Neural progenitor cell (in vitro differentiated cells): ENCODE measurements at regions not wholly inside any gene's neighbourhood (a gene's known extent, or its start where the extent isn't known, plus 50 kb on each side); places are given as distances from the start of the nearest gene placed in this dataset.

Experiments
- DNase-seq: peaks from one replicate; pipeline ENCODE4 v3.0.0-alpha.2; 2016; ENCODE audit warnings: low spot score
- H2AFZ ChIP-seq: fragments of 200-600 bp; sonication (generic); replicated peaks from 2 replicates; pipeline ENCODE4 v1.6.1; 2016; ENCODE audit warnings: antibody characterized with exemption
- H3F3A ChIP-seq: fragments of 200-600 bp; sonication (generic); 2 replicates; pipeline ENCODE4 v1.6.1; 2016; ENCODE audit warnings: antibody characterized with exemption, low read depth
- H3K27ac ChIP-seq: fragments of 200-600 bp; sonication (generic); 2 replicates; pipeline ENCODE4 v1.5.1; 2016; ENCODE audit warnings: mild to moderate bottlenecking
- H3K27me3 ChIP-seq: fragments of 200-600 bp; sonication (generic); 2 replicates; pipeline ENCODE4 v1.6.1; 2016; ENCODE audit warnings: mild to moderate bottlenecking, moderate library complexity
- H3K36me3 ChIP-seq: fragments of 200-600 bp; sonication (generic); 2 replicates; pipeline ENCODE4 v1.5.1; 2016
- H3K4me1 ChIP-seq: fragments of 200-600 bp; sonication (generic); 2 replicates; pipeline ENCODE4 v1.6.1; 2016; ENCODE audit warnings: mixed run types
- H3K4me2 ChIP-seq: fragments of 200-600 bp; sonication (generic); 2 replicates; pipeline ENCODE4 v1.6.1; 2016
- H3K4me3 ChIP-seq: fragments of 200-600 bp; sonication (generic); 2 replicates; pipeline ENCODE4 v1.5.1; 2016
- H3K79me2 ChIP-seq: fragments of 200-600 bp; sonication (generic); 2 replicates; pipeline ENCODE4 v1.6.1; 2016; ENCODE audit warnings: low read depth
- H3K9ac ChIP-seq: fragments of 200-600 bp; sonication (generic); 2 replicates; pipeline ENCODE4 v1.6.1; 2016
- H3K9me3 ChIP-seq: fragments of 200-600 bp; sonication (generic); 2 replicates; pipeline ENCODE4 v1.5.1; 2016; ENCODE audit warnings: low read depth
- H4K20me1 ChIP-seq: fragments of 200-600 bp; sonication (generic); 2 replicates; pipeline ENCODE4 v1.6.1; 2016; ENCODE audit warnings: low read depth
- H3K27ac Mint-ChIP-seq: 3 replicates; pipeline ENCODE4 v1.8.0; 2021; ENCODE audit warnings: mixed read lengths
- H3K27me3 Mint-ChIP-seq: 2 replicates; pipeline ENCODE4 v1.8.0; 2022; ENCODE audit warnings: low read depth, mild to moderate bottlenecking, inconsistent platforms, moderate library complexity, mixed read lengths; ENCODE audit not compliant: insufficient read depth
- H3K36me3 Mint-ChIP-seq: 3 replicates; pipeline ENCODE4 v1.8.0; 2021; ENCODE audit warnings: mixed read lengths
- H3K4me1 Mint-ChIP-seq: 3 replicates; pipeline ENCODE4 v1.8.0; 2021; ENCODE audit warnings: mixed read lengths
- H3K4me3 Mint-ChIP-seq: 3 replicates; pipeline ENCODE4 v1.8.0; 2021; ENCODE audit warnings: mild to moderate bottlenecking, moderate library complexity, mixed read lengths
- H3K9me3 Mint-ChIP-seq: 3 replicates; pipeline ENCODE4 v1.8.0; 2020; ENCODE audit warnings: mixed read lengths
- EZH2 ChIP-seq: fragments of 200-600 bp; sonication (generic); IDR thresholded peaks from 2 replicates; pipeline ENCODE4 v1.6.1; 2017; ENCODE audit warnings: antibody characterized with exemption, mild to moderate bottlenecking, moderate library complexity
- EZH2phosphoT487 ChIP-seq: fragments of 200-600 bp; sonication (generic); IDR thresholded peaks from 2 replicates; pipeline ENCODE4 v1.6.1; 2017; ENCODE audit warnings: antibody characterized with exemption
- TF ChIP-seq, protein P1 (sequence below): fragments of 200-600 bp; sonication (generic); IDR thresholded peaks from 2 replicates; pipeline ENCODE4 v1.5.1; 2017; ENCODE audit warnings: antibody characterized with exemption, mild to moderate bottlenecking

DNA sequence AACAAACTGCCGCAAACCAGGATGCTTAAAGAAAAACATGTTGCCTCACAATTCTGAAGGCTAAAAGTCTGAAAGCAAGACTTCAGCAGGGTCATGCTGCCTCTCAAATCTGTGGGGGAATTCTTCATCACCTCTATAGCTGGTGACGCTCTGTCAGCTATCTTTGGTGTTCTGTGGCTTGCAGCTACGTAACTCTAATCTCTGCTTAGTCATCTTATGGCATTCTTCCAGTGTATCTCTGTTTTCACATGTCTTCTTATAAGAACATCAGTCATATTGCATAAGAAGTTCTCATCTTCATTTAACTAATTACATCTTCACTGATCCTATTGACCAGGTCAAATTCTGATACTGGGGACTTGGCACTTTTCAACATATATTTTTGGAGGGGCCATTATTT is 243.0 kb downstream of the CDH10 start:
- Mint-ChIP-seq H3K4me3 (no peak overlapping the region), H3K27ac (no peak overlapping the region), H3K27me3 (peaks cover 6% of the 10 kb centered on the region), H3K9me3 (peaks cover 20% of the 10 kb centered on the region), H3K4me1 (peaks cover 16% of the 10 kb centered on the region), H3K36me3 (peaks cover 3% of the 10 kb centered on the region)
- H3K9ac ChIP-seq: no peak overlapping the region
- H3K36me3 ChIP-seq: no peaks in the 10 kb centered on the region
- no peak overlapping the region for H3K27ac ChIP-seq
- H3F3A ChIP-seq: no peaks in the 10 kb centered on the region
- H3K27me3 ChIP-seq: no peaks in the 10 kb centered on the region
- TF ChIP-seq EZH2phosphoT487 (no peak), EZH2 (no peak)
- TF ChIP-seq, protein P1, sequence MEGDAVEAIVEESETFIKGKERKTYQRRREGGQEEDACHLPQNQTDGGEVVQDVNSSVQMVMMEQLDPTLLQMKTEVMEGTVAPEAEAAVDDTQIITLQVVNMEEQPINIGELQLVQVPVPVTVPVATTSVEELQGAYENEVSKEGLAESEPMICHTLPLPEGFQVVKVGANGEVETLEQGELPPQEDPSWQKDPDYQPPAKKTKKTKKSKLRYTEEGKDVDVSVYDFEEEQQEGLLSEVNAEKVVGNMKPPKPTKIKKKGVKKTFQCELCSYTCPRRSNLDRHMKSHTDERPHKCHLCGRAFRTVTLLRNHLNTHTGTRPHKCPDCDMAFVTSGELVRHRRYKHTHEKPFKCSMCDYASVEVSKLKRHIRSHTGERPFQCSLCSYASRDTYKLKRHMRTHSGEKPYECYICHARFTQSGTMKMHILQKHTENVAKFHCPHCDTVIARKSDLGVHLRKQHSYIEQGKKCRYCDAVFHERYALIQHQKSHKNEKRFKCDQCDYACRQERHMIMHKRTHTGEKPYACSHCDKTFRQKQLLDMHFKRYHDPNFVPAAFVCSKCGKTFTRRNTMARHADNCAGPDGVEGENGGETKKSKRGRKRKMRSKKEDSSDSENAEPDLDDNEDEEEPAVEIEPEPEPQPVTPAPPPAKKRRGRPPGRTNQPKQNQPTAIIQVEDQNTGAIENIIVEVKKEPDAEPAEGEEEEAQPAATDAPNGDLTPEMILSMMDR: no peak
- no peaks in the 10 kb centered on the region for H3K4me1 ChIP-seq
- peaks cover 5% of the 10 kb centered on the region for H3K9me3 ChIP-seq
- H2AFZ ChIP-seq: no peak overlapping the region
- no peak overlapping the region for H3K4me3 ChIP-seq
- no peaks in the 10 kb centered on the region for H4K20me1 ChIP-seq
- no peaks in the 10 kb centered on the region for H3K79me2 ChIP-seq
- no peak overlapping the region for H3K4me2 ChIP-seq
- DNase-seq: no peak

DNA sequence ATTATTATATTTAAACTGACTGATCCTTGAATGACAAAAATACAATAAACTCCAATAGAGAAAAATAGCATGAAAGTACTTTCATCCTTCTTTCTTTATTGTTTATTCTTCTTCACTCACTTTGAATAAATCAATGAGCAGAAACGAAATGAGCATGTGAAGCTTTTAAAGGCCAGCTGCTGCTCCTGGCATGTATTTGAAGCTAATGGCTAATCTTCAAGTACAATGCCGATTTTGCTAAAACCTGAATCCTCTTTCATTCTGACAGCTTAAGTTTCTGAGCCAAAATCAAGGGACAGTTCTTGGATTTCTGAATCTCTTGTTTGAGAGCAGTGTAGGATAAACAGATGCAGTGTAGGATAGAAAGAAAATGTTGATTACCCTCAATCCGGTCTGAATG is 237.3 kb downstream of the CDH10 start:
- H4K20me1 ChIP-seq: no peaks in the 10 kb centered on the region
- H3K9me3 ChIP-seq: no peaks in the 10 kb centered on the region
- H3K36me3 ChIP-seq: no peaks in the 10 kb centered on the region
- no peak overlapping the region for H3K27ac Mint-ChIP-seq
- H2AFZ ChIP-seq: no peak overlapping the region
- no peaks in the 10 kb centered on the region for H3K9me3 Mint-ChIP-seq
- no peaks in the 10 kb centered on the region for H3K79me2 ChIP-seq
- H3K27ac ChIP-seq: no peak overlapping the region
- no peak overlapping the region for H3K4me3 ChIP-seq
- H3F3A ChIP-seq: no peaks in the 10 kb centered on the region
- TF ChIP-seq EZH2phosphoT487 (no peak), EZH2 (no peak)
- TF ChIP-seq, protein P1: no peak
- no peak for DNase-seq
- H3K4me1 Mint-ChIP-seq: peaks cover 11% of the 10 kb centered on the region
- no peak overlapping the region for H3K4me2 ChIP-seq
- H3K27me3 ChIP-seq: no peaks in the 10 kb centered on the region
- no peak overlapping the region for H3K9ac ChIP-seq
- no peak overlapping the region for H3K4me3 Mint-ChIP-seq
- H3K27me3 Mint-ChIP-seq: no peaks in the 10 kb centered on the region
- no peaks in the 10 kb centered on the region for H3K4me1 ChIP-seq
- no peaks in the 10 kb centered on the region for H3K36me3 Mint-ChIP-seq

DNA sequence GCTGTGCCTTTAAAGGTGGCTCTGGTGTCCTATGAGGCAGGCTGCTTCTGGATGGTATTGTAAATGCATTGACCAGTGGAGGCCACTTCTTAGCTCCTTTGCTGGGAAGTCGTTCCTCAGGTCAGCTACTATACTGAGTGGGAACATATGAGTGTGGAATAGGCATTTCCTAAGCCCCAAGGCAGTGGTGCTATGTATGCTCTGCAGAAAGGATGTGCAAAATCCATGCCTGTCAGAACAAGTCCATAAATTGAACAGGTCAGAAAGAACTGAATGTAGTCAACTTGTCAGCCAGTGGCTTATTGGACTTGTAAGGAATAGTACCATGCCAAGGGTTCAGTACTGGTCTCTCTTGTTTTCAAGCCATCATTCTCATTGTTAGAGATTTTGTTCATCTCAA is 216.4 kb downstream of the CDH10 start:
- TF ChIP-seq EZH2: no peak
- TF ChIP-seq, protein P1: no peak
- TF ChIP-seq EZH2phosphoT487: no peak
- no peaks in the 10 kb centered on the region for H3F3A ChIP-seq
- H3K27me3 ChIP-seq: no peaks in the 10 kb centered on the region
- H3K27ac ChIP-seq: no peak overlapping the region
- no peak overlapping the region for H3K4me2 ChIP-seq
- H4K20me1 ChIP-seq: no peaks in the 10 kb centered on the region
- no peaks in the 10 kb centered on the region for H3K4me1 Mint-ChIP-seq
- H3K79me2 ChIP-seq: no peaks in the 10 kb centered on the region
- H3K36me3 ChIP-seq: no peaks in the 10 kb centered on the region
- H3K4me3 Mint-ChIP-seq: no peak overlapping the region
- H3K27ac Mint-ChIP-seq: no peak overlapping the region
- no peak overlapping the region for H3K9ac ChIP-seq
- H3K36me3 Mint-ChIP-seq: peaks cover 1% of the 10 kb centered on the region
- H3K4me1 ChIP-seq: no peaks in the 10 kb centered on the region
- no peak for DNase-seq
- H3K9me3 Mint-ChIP-seq: peaks cover 3% of the 10 kb centered on the region
- H3K27me3 Mint-ChIP-seq: no peaks in the 10 kb centered on the region
- no peaks in the 10 kb centered on the region for H3K9me3 ChIP-seq
- H2AFZ ChIP-seq: no peak overlapping the region
- no peak overlapping the region for H3K4me3 ChIP-seq

DNA sequence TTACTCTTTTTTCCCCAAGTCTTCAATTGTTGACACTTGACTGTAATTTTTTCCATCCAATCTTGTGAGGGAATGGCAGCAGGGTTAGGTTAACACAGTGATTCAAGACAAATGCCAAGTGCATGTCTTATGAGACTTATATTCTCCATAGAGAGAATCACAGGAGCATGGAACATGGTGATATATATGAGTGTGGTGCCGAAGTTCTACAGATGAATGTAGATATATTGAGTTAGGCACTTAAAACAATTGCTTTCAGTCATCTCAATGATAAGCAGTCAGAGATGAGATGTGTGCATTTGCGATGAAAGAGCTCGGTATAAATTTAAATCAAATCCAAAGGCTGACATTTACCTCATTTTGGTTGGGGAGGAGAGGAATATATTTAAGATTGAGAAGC is 211.2 kb downstream of the CDH10 start:
- Mint-ChIP-seq H3K27ac (no peak overlapping the region), H3K4me3 (no peak overlapping the region), H3K27me3 (no peaks in the 10 kb centered on the region), H3K36me3 (peaks cover 1% of the 10 kb centered on the region), H3K4me1 (no peaks in the 10 kb centered on the region), H3K9me3 (peaks cover 3% of the 10 kb centered on the region)
- H3K36me3 ChIP-seq: no peaks in the 10 kb centered on the region
- H3K4me3 ChIP-seq: no peak overlapping the region
- no peak overlapping the region for H2AFZ ChIP-seq
- H3K4me2 ChIP-seq: no peak overlapping the region
- no peak for DNase-seq
- no peaks in the 10 kb centered on the region for H4K20me1 ChIP-seq
- no peaks in the 10 kb centered on the region for H3K9me3 ChIP-seq
- TF ChIP-seq EZH2 (no peak), EZH2phosphoT487 (no peak)
- TF ChIP-seq, protein P1: no peak
- H3K27ac ChIP-seq: no peak overlapping the region
- H3K4me1 ChIP-seq: no peaks in the 10 kb centered on the region
- H3F3A ChIP-seq: no peaks in the 10 kb centered on the region
- H3K27me3 ChIP-seq: no peaks in the 10 kb centered on the region
- H3K9ac ChIP-seq: no peak overlapping the region
- no peaks in the 10 kb centered on the region for H3K79me2 ChIP-seq
